HG02870 (cell line): ENCODE measurements at regions not wholly inside any gene's neighbourhood (a gene's known extent, or its start where the extent isn't known, plus 50 kb on each side); places are given as distances from the start of the nearest gene placed in this dataset.
"Not testable (repeated sequence)": the region's sequence is repeated elsewhere in the genome, so short reads cannot be mapped to it uniquely, and the experiment has no call there.

Experiments
- ATAC-seq: cut with Tn5 transposase; IDR thresholded peaks from one replicate; pipeline ENCODE4 v1.9.1; 2021; ENCODE audit warnings: mild to moderate bottlenecking, moderate library complexity; ENCODE audit not compliant: unreplicated experiment

- ATAC-seq, result no peak
These were observed 119.7 kb downstream of the DTL start for GRCh38 chr1:212155219-212155618.

- no peak for ATAC-seq
These were observed 121.7 kb downstream of the DTL start for GRCh38 chr1:212157252-212157651.

GRCh38 chr1:212158912-212159796 lies 123.6 kb downstream of the DTL start:
- no peak for ATAC-seq

- ATAC-seq, result no peak
These were observed 123.9 kb upstream of the PPP2R5A start for GRCh38 chr1:212161231-212161781.

GRCh38 chr1:212162635-212163034 lies 122.6 kb upstream of the PPP2R5A start:
- ATAC-seq, result peak; percentile 32

- peak; percentile 43 for ATAC-seq
These were observed 120.9 kb upstream of the PPP2R5A start for GRCh38 chr1:212164095-212164872.

GRCh38 chr1:212166244-212166643 lies 119.0 kb upstream of the PPP2R5A start:
- no peak for ATAC-seq

GRCh38 chr1:212166644-212167043 lies 118.6 kb upstream of the PPP2R5A start:
- no peak for ATAC-seq

- ATAC-seq, result no peak
These were observed 118.1 kb upstream of the PPP2R5A start for GRCh38 chr1:212167098-212167497.

- no peak for ATAC-seq
These were observed 111.6 kb upstream of the PPP2R5A start for GRCh38 chr1:212173567-212173966.

GRCh38 chr1:212174295-212174694 lies 110.9 kb upstream of the PPP2R5A start:
- ATAC-seq, result not testable (repeated sequence)

GRCh38 chr1:212177542-212177941 lies 107.7 kb upstream of the PPP2R5A start:
- ATAC-seq, result no peak

GRCh38 chr1:212178851-212179250 lies 106.4 kb upstream of the PPP2R5A start:
- ATAC-seq, result no peak

- ATAC-seq, result no peak
These were observed 105.7 kb upstream of the PPP2R5A start for GRCh38 chr1:212179394-212180076.

- no peak for ATAC-seq
These were observed 104.0 kb upstream of the PPP2R5A start for GRCh38 chr1:212181015-212181882.

GRCh38 chr1:212182171-212182570 lies 103.0 kb upstream of the PPP2R5A start:
- ATAC-seq, result no peak

GRCh38 chr1:212182579-212182978 lies 102.6 kb upstream of the PPP2R5A start:
- no peak for ATAC-seq

GRCh38 chr1:212186427-212187207 lies 98.6 kb upstream of the PPP2R5A start:
- peak; percentile 99 for ATAC-seq

- ATAC-seq, result no peak
These were observed 96.4 kb upstream of the PPP2R5A start for GRCh38 chr1:212188599-212189351.
